ENCODE measurements at regions not wholly inside any gene's neighbourhood (a gene's known extent, or its start where the extent isn't known, plus 50 kb on each side); places are given as distances from the start of the nearest gene placed in this dataset.

DNA sequence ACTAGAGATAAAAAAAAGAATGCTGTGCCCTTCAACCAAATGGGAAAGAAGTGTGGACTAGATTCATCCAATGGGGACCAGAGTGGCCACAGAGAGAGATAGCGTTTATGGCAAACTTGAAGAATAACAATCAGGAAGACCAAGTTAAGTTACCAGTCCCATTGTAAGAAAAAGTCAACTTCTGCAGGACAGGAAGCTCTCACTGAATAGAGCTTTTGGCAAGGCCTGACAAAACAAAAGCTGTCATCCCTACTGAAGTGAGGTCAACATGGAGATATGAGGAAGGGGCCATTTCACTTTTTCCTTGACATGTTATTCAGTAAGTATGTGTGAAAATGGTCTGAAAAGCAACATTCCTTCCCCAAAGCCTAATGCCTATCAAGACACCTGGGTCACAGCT lies 111.8 kb upstream of the KLHL13 start:
- TF ChIP-seq CTCF (IDR thresholded peaks at IDR 0.05; ENCODE audit: low read length), result no peak
- TF ChIP-seq EZH2 (IDR thresholded peaks at IDR 0.05; ENCODE audit: borderline replicate concordance, low read length), result no peak

All from OCI-LY1 (cell line).